A673 (cell line): ENCODE measurements at regions not wholly inside any gene's neighbourhood (a gene's known extent, or its start where the extent isn't known, plus 50 kb on each side); places are given as distances from the start of the nearest gene placed in this dataset.

ENCODE experiments used
- EZH2 ChIP-seq: fragments of 200-600 bp; sonication (generic); IDR thresholded peaks from 2 replicates; pipeline ENCODE4 v1.6.1; 2017; ENCODE audit warnings: borderline replicate concordance, low read depth, mild to moderate bottlenecking, mixed read lengths, antibody characterized with exemption, low read length; ENCODE audit not compliant: poor library complexity, severe bottlenecking
- TF ChIP-seq, protein P1 (sequence below): fragments of 300-800, 200-600 bp; sonication (generic); conservative IDR thresholded peaks from 2 replicates; pipeline ENCODE4 v1.5.1; 2017; ENCODE audit warnings: low read depth, mild to moderate bottlenecking, antibody characterized with exemption, low read length, moderate library complexity, mixed read lengths

- TF ChIP-seq EZH2: no peak
- TF ChIP-seq, protein P1, sequence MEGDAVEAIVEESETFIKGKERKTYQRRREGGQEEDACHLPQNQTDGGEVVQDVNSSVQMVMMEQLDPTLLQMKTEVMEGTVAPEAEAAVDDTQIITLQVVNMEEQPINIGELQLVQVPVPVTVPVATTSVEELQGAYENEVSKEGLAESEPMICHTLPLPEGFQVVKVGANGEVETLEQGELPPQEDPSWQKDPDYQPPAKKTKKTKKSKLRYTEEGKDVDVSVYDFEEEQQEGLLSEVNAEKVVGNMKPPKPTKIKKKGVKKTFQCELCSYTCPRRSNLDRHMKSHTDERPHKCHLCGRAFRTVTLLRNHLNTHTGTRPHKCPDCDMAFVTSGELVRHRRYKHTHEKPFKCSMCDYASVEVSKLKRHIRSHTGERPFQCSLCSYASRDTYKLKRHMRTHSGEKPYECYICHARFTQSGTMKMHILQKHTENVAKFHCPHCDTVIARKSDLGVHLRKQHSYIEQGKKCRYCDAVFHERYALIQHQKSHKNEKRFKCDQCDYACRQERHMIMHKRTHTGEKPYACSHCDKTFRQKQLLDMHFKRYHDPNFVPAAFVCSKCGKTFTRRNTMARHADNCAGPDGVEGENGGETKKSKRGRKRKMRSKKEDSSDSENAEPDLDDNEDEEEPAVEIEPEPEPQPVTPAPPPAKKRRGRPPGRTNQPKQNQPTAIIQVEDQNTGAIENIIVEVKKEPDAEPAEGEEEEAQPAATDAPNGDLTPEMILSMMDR: no peak
These were observed 270.4 kb upstream of the EEF2KMT start for GRCh38 chr16:5367951-5368350.
